GDM1 (cell line): ENCODE measurements at regions not wholly inside any gene's neighbourhood (a gene's known extent, or its start where the extent isn't known, plus 50 kb on each side); places are given as distances from the start of the nearest gene placed in this dataset.

Source experiments
- DNase-seq: peaks from one replicate; lab custom pipeline; 2025; lab: John Stamatoyannopoulos, UW

GRCh38 chr18:21162786-21163185 is 51.2 kb upstream of the ROCK1 start:
- DNase-seq = no peak

- DNase-seq = peak; percentile 6
These were observed 52.3 kb upstream of the ROCK1 start for GRCh38 chr18:21163647-21164547.

- no peak for DNase-seq
These were observed 53.0 kb upstream of the ROCK1 start for GRCh38 chr18:21164548-21165095.

GRCh38 chr18:21167641-21168377 is 56.2 kb upstream of the ROCK1 start:
- DNase-seq = no peak

- DNase-seq = no peak
These were observed 57.3 kb upstream of the ROCK1 start for GRCh38 chr18:21168880-21169279.

GRCh38 chr18:21177822-21178221 is 64.2 kb upstream of the GREB1L start:
- DNase-seq = no peak

- DNase-seq = peak; percentile 23
These were observed 62.3 kb upstream of the GREB1L start for GRCh38 chr18:21179590-21180220.

GRCh38 chr18:21180588-21180987 is 61.4 kb upstream of the GREB1L start:
- no peak for DNase-seq

- no peak for DNase-seq
These were observed 60.3 kb upstream of the GREB1L start for GRCh38 chr18:21181766-21182165.

GRCh38 chr18:21183670-21184069 is 58.4 kb upstream of the GREB1L start:
- DNase-seq = no peak

GRCh38 chr18:21184396-21184996 is 57.5 kb upstream of the GREB1L start:
- no peak for DNase-seq

GRCh38 chr18:21187886-21188285 is 54.1 kb upstream of the GREB1L start:
- DNase-seq = no peak

GRCh38 chr18:21191596-21192307 is 50.3 kb upstream of the GREB1L start:
- DNase-seq = no peak
